H9 (cell line): ENCODE measurements at regions not wholly inside any gene's neighbourhood (a gene's known extent, or its start where the extent isn't known, plus 50 kb on each side); places are given as distances from the start of the nearest gene placed in this dataset.

Source experiments
- DNase-seq: peaks from one replicate; pipeline ENCODE4 v3.0.0-alpha.2; 2017
- H2AFZ ChIP-seq: one replicate; pipeline ENCODE4 v1.6.1; 2013; ENCODE audit warnings: mild to moderate bottlenecking, low read length, control low read depth, moderate library complexity
- H2AK5ac ChIP-seq: 2 replicates; pipeline ENCODE4 v1.6.1; 2013; ENCODE audit warnings: low read length, control low read depth, mixed read lengths; ENCODE audit not compliant: insufficient read length
- H2BK120ac ChIP-seq: one replicate; pipeline ENCODE4 v1.6.1; 2013; ENCODE audit warnings: low read depth, mild to moderate bottlenecking, low read length, control low read depth, inconsistent platforms; ENCODE audit not compliant: poor library complexity, severe bottlenecking
- H2BK12ac ChIP-seq: 2 replicates; pipeline ENCODE4 v1.6.1; 2013; ENCODE audit warnings: low read length, control low read depth, mixed read lengths, low read depth; ENCODE audit not compliant: insufficient read length
- H2BK15ac ChIP-seq: 2 replicates; pipeline ENCODE4 v1.6.1; 2013; ENCODE audit warnings: low read depth, low read length, control low read depth
- H2BK20ac ChIP-seq: one replicate; pipeline ENCODE4 v1.6.1; 2013; ENCODE audit warnings: low read depth, mild to moderate bottlenecking, low read length, control low read depth, inconsistent platforms; ENCODE audit not compliant: poor library complexity, severe bottlenecking
- H2BK5ac ChIP-seq: 2 replicates; pipeline ENCODE4 v1.6.1; 2013; ENCODE audit warnings: low read length, control low read depth, mixed read lengths; ENCODE audit not compliant: insufficient read length
- H3K14ac ChIP-seq: 2 replicates; pipeline ENCODE4 v1.6.1; 2013; ENCODE audit warnings: low read length, control low read depth; ENCODE audit not compliant: insufficient read depth
- H3K18ac ChIP-seq: 2 replicates; pipeline ENCODE4 v1.6.1; 2013; ENCODE audit warnings: low read depth, mild to moderate bottlenecking, mixed read lengths, low read length, control low read depth; ENCODE audit not compliant: insufficient read length
- H3K23ac ChIP-seq: 2 replicates; pipeline ENCODE4 v1.6.1; 2013; ENCODE audit warnings: low read length, control low read depth, mixed read lengths, low read depth; ENCODE audit not compliant: insufficient read length
- H3K23me2 ChIP-seq: 2 replicates; pipeline ENCODE4 v1.6.1; 2013; ENCODE audit warnings: low read depth, mild to moderate bottlenecking, mixed read lengths, low read length, control low read depth; ENCODE audit not compliant: insufficient read length, poor library complexity, severe bottlenecking
- H3K27ac ChIP-seq: 2 replicates; pipeline ENCODE4 v1.5.1; 2013; ENCODE audit warnings: low read length, control low read depth, mixed read lengths, low read depth; ENCODE audit not compliant: insufficient read length
- H3K27me3 ChIP-seq: 2 replicates; pipeline ENCODE4 v1.6.1; 2013; ENCODE audit warnings: low read length, control low read depth, inconsistent platforms; ENCODE audit not compliant: insufficient read depth
- H3K4ac ChIP-seq: 2 replicates; pipeline ENCODE4 v1.6.1; 2013; ENCODE audit warnings: low read depth, mild to moderate bottlenecking, control low read depth, inconsistent platforms, low read length, moderate library complexity
- H3K4me1 ChIP-seq: 2 replicates; pipeline ENCODE4 v1.6.1; 2013; ENCODE audit warnings: low read length, control low read depth, inconsistent platforms; ENCODE audit not compliant: insufficient read depth
- H3K4me2 ChIP-seq: 2 replicates; pipeline ENCODE4 v1.6.1; 2013; ENCODE audit warnings: low read length, control low read depth, mixed read lengths; ENCODE audit not compliant: insufficient read length, insufficient read depth
- H3K56ac ChIP-seq: 2 replicates; pipeline ENCODE4 v1.6.1; 2013; ENCODE audit warnings: low read depth, mild to moderate bottlenecking, mixed read lengths, low read length, control low read depth; ENCODE audit not compliant: insufficient read length
- H3K79me1 ChIP-seq: 2 replicates; pipeline ENCODE4 v1.6.1; 2013; ENCODE audit warnings: low read depth, mild to moderate bottlenecking, moderate library complexity, low read length, control low read depth, inconsistent platforms; ENCODE audit not compliant: insufficient read depth, poor library complexity, severe bottlenecking
- H3K79me2 ChIP-seq: 2 replicates; pipeline ENCODE4 v1.6.1; 2013; ENCODE audit warnings: low read length, control low read depth, inconsistent platforms; ENCODE audit not compliant: insufficient read depth
- H3K9ac ChIP-seq: 2 replicates; pipeline ENCODE4 v1.6.1; 2013; ENCODE audit warnings: low read length, control low read depth, mixed read lengths; ENCODE audit not compliant: insufficient read length; ENCODE audit errors: extremely low read depth
- H3K9me3 ChIP-seq: one replicate; pipeline ENCODE4 v1.6.1; 2013; ENCODE audit warnings: low read depth, low read length, inconsistent platforms; ENCODE audit not compliant: control insufficient read depth
- H3T11ph ChIP-seq: one replicate; pipeline ENCODE4 v1.6.1; 2013; ENCODE audit warnings: mild to moderate bottlenecking, low read length, control low read depth, inconsistent platforms
- H4K20me1 ChIP-seq: one replicate; pipeline ENCODE4 v1.6.1; 2013; ENCODE audit not compliant: control insufficient read depth, insufficient read length, insufficient read depth
- H4K5ac ChIP-seq: 2 replicates; pipeline ENCODE4 v1.6.1; 2013; ENCODE audit warnings: low read depth, mild to moderate bottlenecking, mixed read lengths, low read length, control low read depth; ENCODE audit not compliant: insufficient read length
- H4K8ac ChIP-seq: replicated peaks from 2 replicates; pipeline ENCODE4 v1.6.1; 2013; ENCODE audit warnings: low read length, control low read depth, mixed read lengths, low read depth; ENCODE audit not compliant: insufficient read length
- H4K91ac ChIP-seq: 2 replicates; pipeline ENCODE4 v1.6.1; 2013; ENCODE audit warnings: low read depth, mild to moderate bottlenecking, moderate library complexity, mixed read lengths, low read length, control low read depth; ENCODE audit not compliant: insufficient read length
- H3K27ac Mint-ChIP-seq, 3 experiments: 2 replicates in 2 of 3; 3 replicates in 1 of 3; pipeline ENCODE4 v1.8.0; 2020 to 2021; ENCODE audit warnings: mixed read lengths in 3 of 3, mild to moderate bottlenecking in 1 of 3, moderate library complexity in 1 of 3
- H3K27me3 Mint-ChIP-seq: 2 replicates; pipeline ENCODE4 v1.8.0; 2021; ENCODE audit warnings: low read depth, mild to moderate bottlenecking, moderate library complexity, mixed read lengths
- H3K36me3 Mint-ChIP-seq, 3 experiments: 2 replicates in 2 of 3; 3 replicates in 1 of 3; pipeline ENCODE4 v1.8.0; 2020 to 2021; ENCODE audit warnings: low read depth in 3 of 3, mixed read lengths in 3 of 3; ENCODE audit not compliant: insufficient read depth in 1 of 3
- H3K4me1 Mint-ChIP-seq, 2 experiments: 2 replicates each; pipeline ENCODE4 v1.8.0; 2020; ENCODE audit warnings: mixed read lengths in 2 of 2
- H3K4me3 Mint-ChIP-seq, 2 experiments: 2 replicates in 1 of 2; 3 replicates in 1 of 2; pipeline ENCODE4 v1.8.0; 2020 to 2021; ENCODE audit warnings: mild to moderate bottlenecking in 2 of 2, mixed read lengths in 2 of 2, moderate library complexity in 1 of 2
- H3K9me3 Mint-ChIP-seq, 2 experiments: 2 replicates in 1 of 2; 3 replicates in 1 of 2; pipeline ENCODE4 v1.8.0; 2020; ENCODE audit warnings: mild to moderate bottlenecking in 2 of 2, mixed read lengths in 2 of 2, moderate library complexity in 1 of 2
- CTCF ChIP-seq: fragments of 200-600 bp; sonication (generic); conservative IDR thresholded peaks from 3 replicates; pipeline ENCODE4 v1.8.0; 2021; ENCODE audit warnings: antibody characterized with exemption, mild to moderate bottlenecking
- WGBS: extraction: QIAGEN DNeasy Blood & Tissue Kit; methylation state at CpG from one replicate; pipeline ENCODE4 v1.1.7; 2013; ENCODE audit warnings: missing lambda C conversion rate, low lambda C conversion rate, mixed read lengths; ENCODE audit not compliant: insufficient read length; ENCODE audit errors: extremely low coverage; 5-methylcytosine and 5-hydroxymethylcytosine counted together

DNA sequence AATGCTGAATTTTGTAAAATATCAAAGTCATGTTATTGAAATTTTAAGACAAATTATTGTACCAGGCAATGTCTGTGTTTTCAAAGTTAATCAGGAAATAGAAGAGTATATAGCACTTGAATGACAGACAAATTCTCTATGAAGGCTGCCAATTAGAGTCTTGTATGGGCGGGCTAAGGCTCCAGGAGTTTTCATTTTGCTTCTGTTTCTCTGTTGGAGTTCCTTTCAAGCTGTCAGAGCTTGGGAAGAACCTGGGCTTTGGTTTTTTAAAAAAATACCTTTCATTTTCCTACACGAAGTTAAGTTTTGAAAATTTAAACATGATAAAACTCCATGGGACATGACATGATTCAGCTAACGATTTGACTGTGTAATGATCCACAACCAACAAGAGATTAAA lies 339.0 kb upstream of the KCNH7 start:
- TF ChIP-seq CTCF, result no peak

More for the DNA sequence above, 339.0 kb upstream of the KCNH7 start:
- Histone ChIP-seq H3K9ac (no peak overlapping the region), H2BK12ac (no peak overlapping the region), H3T11ph (no peak overlapping the region), H4K20me1 (no peaks in the 10 kb centered on the region), H2BK120ac (no peak overlapping the region), H2BK15ac (no peak overlapping the region), H3K4ac (no peak overlapping the region), H2AFZ (no peak overlapping the region), H3K9me3 (no peaks in the 10 kb centered on the region), H4K91ac (no peak overlapping the region), H3K79me1 (no peaks in the 10 kb centered on the region), H3K27me3 (peaks cover 10% of the 10 kb centered on the region; the same call in 1 of the 2 replicates), H2BK5ac (no peak overlapping the region), H3K79me2 (no peaks in the 10 kb centered on the region), H3K23ac (no peak overlapping the region), H4K5ac (no peak overlapping the region), H2AK5ac (no peak overlapping the region), H3K14ac (no peak overlapping the region), H4K8ac (no peak overlapping the region), H3K4me1 (no peaks in the 10 kb centered on the region), H3K4me2 (no peak overlapping the region), H3K23me2 (no peaks in the 10 kb centered on the region), H3K18ac (no peak overlapping the region), H2BK20ac (no peak overlapping the region), H3K27ac (no peak overlapping the region), H3K56ac (no peak overlapping the region)
- no peaks in the 10 kb centered on the region for H3K4me1 Mint-ChIP-seq
- DNase-seq, result no peak
- no peaks in the 10 kb centered on the region for H3K36me3 Mint-ChIP-seq
- H3K27ac Mint-ChIP-seq, result no peak overlapping the region
- no peak overlapping the region for H3K4me3 Mint-ChIP-seq
- no peaks in the 10 kb centered on the region for H3K9me3 Mint-ChIP-seq
- H3K27me3 Mint-ChIP-seq, result peaks cover 16% of the 10 kb centered on the region
- no CpG with 5 or more reads among the region's 3 CpGs for WGBS
